GM12872 (cell line): ENCODE measurements at regions not wholly inside any gene's neighbourhood (a gene's known extent, or its start where the extent isn't known, plus 50 kb on each side); places are given as distances from the start of the nearest gene placed in this dataset.

Source experiments
- TF ChIP-seq, protein P1 (sequence below): IDR thresholded peaks from 3 replicates; pipeline ENCODE4 v1.5.1; 2011; ENCODE audit warnings: low read depth, mild to moderate bottlenecking, low read length, moderate library complexity; ENCODE audit not compliant: insufficient read depth

DNA sequence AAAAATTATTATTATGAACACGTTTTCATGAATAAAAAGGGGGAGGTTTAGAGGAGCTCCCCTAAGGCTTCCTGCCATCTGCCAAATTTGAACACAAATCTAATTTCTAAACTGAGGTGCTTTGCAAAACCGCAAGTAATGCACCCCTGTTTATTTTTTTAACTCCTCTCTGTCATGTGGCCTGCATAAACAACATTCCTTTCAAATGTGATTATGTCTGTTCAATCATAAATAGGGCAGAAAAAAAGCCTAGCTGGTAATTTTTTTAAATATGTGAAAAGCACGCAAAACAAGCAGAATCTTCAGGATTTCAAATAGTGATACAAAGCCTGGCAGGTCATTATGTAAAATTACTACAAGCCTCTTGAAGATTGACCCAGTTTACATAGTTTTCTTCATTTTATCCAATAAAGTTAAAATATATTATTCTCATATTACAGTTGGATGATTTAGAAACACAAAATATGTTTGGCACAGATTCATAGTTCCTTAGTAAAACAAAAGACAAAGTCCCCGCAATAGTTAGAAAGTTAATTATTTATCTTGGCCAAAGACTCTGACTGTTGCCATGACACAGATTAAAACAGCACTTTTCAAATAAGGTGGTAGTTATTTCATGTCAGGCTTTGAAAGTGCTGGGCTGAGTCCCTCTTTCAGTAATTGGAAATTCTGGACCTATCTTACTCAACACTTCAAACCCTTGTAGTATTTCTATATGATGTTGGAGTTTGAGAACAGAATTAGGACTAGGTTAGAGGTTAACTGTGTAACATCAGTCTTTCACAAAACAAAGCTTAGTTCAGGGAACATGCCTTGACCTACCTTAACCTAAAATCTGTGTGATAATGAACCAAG is 200.3 kb upstream of the MPPED2 start:
- TF ChIP-seq, protein P1, sequence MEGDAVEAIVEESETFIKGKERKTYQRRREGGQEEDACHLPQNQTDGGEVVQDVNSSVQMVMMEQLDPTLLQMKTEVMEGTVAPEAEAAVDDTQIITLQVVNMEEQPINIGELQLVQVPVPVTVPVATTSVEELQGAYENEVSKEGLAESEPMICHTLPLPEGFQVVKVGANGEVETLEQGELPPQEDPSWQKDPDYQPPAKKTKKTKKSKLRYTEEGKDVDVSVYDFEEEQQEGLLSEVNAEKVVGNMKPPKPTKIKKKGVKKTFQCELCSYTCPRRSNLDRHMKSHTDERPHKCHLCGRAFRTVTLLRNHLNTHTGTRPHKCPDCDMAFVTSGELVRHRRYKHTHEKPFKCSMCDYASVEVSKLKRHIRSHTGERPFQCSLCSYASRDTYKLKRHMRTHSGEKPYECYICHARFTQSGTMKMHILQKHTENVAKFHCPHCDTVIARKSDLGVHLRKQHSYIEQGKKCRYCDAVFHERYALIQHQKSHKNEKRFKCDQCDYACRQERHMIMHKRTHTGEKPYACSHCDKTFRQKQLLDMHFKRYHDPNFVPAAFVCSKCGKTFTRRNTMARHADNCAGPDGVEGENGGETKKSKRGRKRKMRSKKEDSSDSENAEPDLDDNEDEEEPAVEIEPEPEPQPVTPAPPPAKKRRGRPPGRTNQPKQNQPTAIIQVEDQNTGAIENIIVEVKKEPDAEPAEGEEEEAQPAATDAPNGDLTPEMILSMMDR, result no peak

DNA sequence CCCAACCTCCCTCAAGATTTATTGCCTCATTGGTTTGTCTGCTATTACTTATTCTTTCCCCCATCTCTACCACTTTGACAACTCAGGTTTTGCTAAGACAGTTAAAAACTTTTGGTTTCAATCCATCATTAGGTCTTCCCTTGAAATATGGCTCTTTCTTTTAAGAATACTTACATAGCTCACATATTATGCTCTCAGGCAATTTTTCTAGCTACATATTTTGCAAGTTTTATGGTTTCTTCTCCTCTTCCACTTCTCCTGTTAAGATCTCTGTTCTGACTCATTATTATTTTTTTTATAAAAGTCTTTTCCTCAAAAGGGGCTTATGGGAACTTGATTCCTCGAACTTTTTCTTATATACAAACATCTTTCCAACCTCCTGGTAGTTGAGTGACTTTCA is 192.4 kb upstream of the MPPED2 start:
- TF ChIP-seq, protein P1, result no peak

DNA sequence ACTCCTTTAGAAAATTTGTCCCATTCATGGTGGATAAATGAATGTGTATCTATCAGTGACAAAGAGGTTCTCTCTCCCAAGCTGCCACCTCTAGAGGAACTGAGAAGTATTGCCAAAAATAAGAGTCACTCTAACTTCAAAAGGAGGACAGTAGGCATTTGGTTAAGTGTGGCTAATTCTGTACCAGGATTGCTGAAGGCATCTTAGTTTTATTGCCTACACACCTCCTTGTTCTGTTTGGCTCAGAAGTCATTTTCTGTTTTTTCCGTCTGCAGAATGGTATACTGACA is 189.0 kb upstream of the MPPED2 start:
- TF ChIP-seq, protein P1, result 0 out of 3 replicates have a peak, but pooled peaks have one; percentile 14

DNA sequence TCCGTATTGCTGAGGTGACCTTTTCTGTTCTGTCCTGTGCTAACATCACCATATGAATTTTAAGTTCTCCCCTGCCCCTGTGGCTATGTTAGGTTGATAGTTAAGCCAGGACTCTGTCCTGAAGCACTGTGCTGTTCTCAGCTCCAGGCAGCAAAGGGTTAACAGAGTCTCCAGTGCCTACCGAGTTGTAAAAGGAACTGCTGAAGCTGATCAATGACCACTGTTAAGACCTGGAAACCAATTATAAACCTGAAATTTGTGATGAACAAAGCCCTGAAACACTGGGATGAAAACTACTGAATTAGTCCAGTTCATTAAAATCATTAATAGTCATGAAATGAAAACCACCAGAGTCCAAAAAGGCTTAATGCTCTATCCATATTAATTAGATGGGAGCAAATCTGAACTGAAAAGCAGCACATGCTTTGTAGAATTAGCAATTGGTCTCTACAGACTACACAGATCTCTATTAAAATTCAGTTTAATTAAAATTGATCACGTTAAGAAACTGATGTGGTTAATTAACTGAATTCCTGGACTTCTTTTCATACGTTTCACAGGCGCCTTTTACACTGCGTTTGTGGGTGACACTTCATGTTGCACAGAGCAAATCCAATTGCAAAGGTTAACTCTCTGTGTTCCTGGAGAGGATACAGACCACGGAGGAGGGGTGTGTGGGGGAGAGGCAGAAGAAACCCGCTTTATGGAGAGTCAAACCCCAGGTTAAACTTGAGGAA is 188.5 kb upstream of the MPPED2 start:
- TF ChIP-seq, protein P1, result no peak

DNA sequence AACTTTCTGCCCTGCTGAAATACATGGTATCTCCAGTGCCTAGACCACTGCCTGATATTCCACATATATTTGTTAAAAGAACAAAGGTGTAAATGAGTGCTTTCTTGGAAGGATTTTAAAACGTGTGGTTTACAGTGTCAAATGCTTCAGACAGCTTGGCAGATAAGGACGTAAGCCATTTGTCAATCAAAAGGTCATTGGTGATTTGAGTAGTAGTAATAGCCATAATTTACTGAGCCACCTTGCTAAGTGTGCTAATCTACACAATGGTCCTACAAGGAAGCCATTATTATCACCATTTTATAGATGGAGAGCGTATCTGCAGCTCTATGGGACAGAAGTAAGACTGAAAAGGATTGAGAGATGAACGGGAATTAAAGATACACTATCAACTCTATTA is 186.8 kb upstream of the MPPED2 start:
- TF ChIP-seq, protein P1, result no peak

DNA sequence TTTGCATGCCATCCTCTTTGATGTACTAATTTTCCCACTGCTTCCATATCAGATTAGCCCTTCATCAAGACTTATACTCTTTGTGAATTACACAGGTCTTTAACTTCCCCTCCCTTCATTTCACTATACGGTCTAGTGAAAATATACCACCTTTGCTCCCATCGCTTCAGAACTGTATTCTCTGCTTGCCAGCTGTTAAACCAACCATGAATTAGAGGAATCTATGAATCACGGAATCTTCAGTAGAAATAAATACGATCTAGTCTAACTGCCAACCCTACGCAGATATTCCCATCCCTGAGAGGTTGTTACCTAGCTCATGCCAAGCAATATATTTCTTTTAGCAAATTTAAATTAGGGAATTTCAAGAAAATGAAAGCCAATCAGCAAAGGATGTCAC is 177.8 kb upstream of the MPPED2 start:
- TF ChIP-seq, protein P1, result no peak

DNA sequence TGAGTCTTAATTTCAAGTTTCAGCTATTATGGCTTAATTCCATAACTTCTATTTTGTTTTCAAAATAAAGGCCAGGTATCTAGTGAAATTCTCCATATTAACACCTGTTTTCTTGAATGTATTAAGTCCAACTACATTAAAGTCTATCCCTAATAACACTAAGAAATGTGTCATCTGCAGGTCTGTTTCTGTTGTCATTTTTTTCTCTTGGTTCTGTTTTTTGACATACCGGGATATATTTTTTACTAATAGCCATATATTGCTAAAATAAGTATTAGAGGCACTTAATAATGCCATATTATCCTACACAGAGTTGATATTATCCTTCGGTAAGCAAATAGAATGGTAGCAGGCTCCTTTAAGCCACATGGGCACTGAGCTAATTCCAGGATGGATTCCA is 176.0 kb upstream of the MPPED2 start:
- TF ChIP-seq, protein P1, result no peak
